ENCODE measurements at regions not wholly inside any gene's neighbourhood (a gene's known extent, or its start where the extent isn't known, plus 50 kb on each side); places are given as distances from the start of the nearest gene placed in this dataset.

DNA sequence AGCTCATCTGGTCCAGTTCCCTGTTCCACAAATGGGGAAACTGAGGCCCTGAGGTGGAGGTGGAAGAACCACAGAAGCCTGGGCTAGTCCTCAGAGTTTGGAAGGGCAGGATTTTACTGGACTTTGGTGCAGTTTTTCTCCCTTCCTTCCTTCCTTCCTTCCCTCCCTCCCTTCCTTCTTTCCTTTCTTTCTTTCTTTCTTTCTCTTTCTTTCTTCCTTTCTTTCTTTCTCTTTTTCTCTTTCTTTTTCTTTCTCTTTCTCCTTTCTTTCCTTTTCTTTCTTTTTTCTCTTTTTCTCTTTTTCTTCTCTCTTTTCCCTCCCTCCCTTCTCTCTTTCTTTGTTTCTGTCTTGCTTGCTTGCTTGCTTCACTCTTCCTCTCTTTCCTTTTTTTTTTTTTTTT is 95.7 kb upstream of the TBX3 start:
- peaks cover 3% of the 10 kb centered on the region for H3K9me3 Mint-ChIP-seq
- H3K27me3 Mint-ChIP-seq: no peaks in the 10 kb centered on the region
- no peak overlapping the region for H3K4me3 Mint-ChIP-seq
- H3K4me1 Mint-ChIP-seq: no peaks in the 10 kb centered on the region
- DNase-seq: no peak
- H3K27ac Mint-ChIP-seq: no peak overlapping the region
- no peaks in the 10 kb centered on the region for H3K36me3 Mint-ChIP-seq

GRCh38 chr12:114779186-114779585 is 95.2 kb upstream of the TBX3 start:
- Mint-ChIP-seq H3K9me3 (peaks cover 3% of the 10 kb centered on the region), H3K4me1 (no peaks in the 10 kb centered on the region), H3K27me3 (no peaks in the 10 kb centered on the region), H3K4me3 (no peak overlapping the region), H3K36me3 (no peaks in the 10 kb centered on the region), H3K27ac (no peak overlapping the region)
- no peak for DNase-seq

- no peak overlapping the region for H3K27ac Mint-ChIP-seq
- H3K9me3 Mint-ChIP-seq: peaks cover 3% of the 10 kb centered on the region
- H3K4me3 Mint-ChIP-seq: no peak overlapping the region
- H3K4me1 Mint-ChIP-seq: no peaks in the 10 kb centered on the region
- no peaks in the 10 kb centered on the region for H3K27me3 Mint-ChIP-seq
- DNase-seq: no peak
- no peaks in the 10 kb centered on the region for H3K36me3 Mint-ChIP-seq
Observed at GRCh38 chr12:114776731-114777442, 92.9 kb upstream of the TBX3 start.

DNA sequence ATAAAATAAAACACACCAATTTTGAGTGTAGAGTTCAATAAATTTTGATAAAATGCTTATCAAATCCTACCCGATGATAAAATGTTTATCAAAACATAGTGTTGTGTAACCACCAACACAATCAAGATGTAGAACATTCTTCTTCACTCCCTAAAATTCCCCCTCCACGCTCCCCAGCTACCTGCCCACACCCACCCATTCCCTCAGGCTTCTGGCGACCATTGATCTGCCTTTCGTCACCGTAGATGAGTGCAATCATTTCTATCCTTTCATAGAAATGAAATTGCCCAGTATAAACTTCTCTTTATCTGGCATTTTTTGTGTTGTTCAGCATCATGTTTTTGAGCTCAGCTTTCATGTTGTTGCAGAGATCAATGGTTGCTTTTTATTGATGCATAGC is 90.7 kb upstream of the TBX3 start:
- Mint-ChIP-seq H3K9me3 (peaks cover under 1% of the 10 kb centered on the region), H3K27ac (no peak overlapping the region), H3K36me3 (no peaks in the 10 kb centered on the region), H3K27me3 (no peaks in the 10 kb centered on the region), H3K4me1 (no peaks in the 10 kb centered on the region), H3K4me3 (no peak overlapping the region)
- DNase-seq: no peak

DNA sequence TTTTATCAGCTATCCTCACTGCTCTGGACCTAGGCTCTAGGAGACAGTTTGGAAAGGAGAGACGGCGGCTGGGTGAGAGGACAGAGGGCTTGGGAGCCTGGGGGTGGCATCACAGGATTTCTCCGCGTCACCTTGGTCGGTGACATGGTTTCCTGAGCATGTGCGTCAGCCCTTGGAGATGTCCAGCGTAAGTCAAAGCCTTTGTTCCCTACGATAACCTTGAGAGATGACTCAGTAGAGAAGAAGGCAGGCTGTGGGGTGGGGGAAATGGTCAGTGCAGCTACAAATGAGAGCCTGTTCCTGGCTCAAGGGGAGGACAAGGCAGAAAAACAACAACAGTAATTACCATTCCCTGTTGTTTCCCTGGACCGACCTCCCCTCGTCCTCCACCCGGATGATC is 90.2 kb upstream of the TBX3 start:
- H3K36me3 Mint-ChIP-seq: no peaks in the 10 kb centered on the region
- no peak overlapping the region for H3K27ac Mint-ChIP-seq
- no peak overlapping the region for H3K4me3 Mint-ChIP-seq
- no peaks in the 10 kb centered on the region for H3K4me1 Mint-ChIP-seq
- H3K9me3 Mint-ChIP-seq: no peaks in the 10 kb centered on the region
- H3K27me3 Mint-ChIP-seq: no peaks in the 10 kb centered on the region
- no peak for DNase-seq

DNA sequence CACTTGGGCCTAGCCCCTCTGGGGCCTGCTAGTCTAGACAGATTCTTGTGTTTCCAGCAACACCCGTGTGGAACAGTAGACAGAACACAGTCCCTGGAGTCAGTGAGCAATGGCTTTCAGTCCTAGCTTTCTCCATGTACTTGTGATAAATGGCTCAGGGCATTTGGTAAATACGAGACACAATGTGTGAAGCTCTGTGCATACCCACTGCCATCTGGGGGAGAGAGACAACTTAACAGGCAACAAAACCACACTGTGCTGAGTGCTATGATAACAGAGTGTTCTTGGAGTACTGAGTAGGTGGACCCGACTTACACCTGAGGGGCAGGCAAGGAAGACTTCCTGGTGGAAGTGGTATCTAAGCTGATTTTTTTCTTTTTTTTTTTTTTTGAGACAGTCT is 86.3 kb upstream of the TBX3 start:
- Mint-ChIP-seq H3K9me3 (peaks cover 2% of the 10 kb centered on the region), H3K4me1 (no peaks in the 10 kb centered on the region), H3K27me3 (no peaks in the 10 kb centered on the region), H3K36me3 (no peaks in the 10 kb centered on the region), H3K27ac (no peak overlapping the region), H3K4me3 (no peak overlapping the region)
- no peak for DNase-seq

- Mint-ChIP-seq H3K4me1 (no peaks in the 10 kb centered on the region), H3K9me3 (peaks cover 2% of the 10 kb centered on the region), H3K4me3 (no peak overlapping the region), H3K36me3 (no peaks in the 10 kb centered on the region), H3K27ac (no peak overlapping the region), H3K27me3 (no peaks in the 10 kb centered on the region)
- DNase-seq: no peak
Observed at GRCh38 chr12:114769634-114770033, 85.7 kb upstream of the TBX3 start.

DNA sequence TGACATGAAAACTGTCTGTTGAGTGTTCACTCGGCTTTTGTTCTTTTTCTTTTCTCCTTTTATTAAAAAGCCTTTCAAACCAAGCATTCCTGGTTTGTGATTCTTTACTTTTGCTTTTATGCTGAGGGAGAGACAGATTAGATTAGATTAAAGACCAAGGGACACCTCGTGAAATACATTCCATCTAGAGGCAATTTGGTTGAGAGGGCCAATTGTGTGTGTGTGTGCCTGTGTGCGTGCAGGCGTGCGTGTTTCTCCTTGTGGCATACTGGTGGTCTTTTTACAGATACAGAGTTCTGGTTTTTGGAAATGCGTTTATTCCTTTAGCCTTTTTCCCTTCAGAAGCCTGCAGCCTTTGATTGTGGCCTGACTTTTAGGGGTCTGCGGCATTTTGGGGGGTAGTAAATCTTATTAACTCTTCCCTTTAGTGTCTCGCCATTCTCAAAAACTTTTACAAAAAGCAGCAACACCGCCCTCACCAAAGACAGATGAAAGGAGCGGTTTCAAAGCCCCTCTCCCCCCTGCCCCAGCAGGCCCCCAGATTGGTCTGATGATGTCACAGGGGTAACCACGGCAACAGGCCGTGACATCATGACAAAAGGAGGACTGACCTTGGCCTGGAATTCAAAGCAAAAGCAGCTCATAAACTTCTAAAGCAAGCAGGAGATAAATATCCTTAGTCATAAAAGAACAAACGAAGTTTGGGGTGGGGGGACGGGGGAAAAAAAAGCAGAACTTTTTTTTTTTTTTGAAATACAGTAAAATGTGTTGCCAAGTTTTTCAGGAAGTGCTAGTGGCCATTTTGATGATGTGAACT is 84.1 kb upstream of the TBX3 start:
- no peak for DNase-seq
- Mint-ChIP-seq H3K9me3 (peaks cover 2% of the 10 kb centered on the region), H3K4me1 (no peaks in the 10 kb centered on the region), H3K27ac (no peak overlapping the region), H3K4me3 (no peak overlapping the region), H3K27me3 (no peaks in the 10 kb centered on the region), H3K36me3 (no peaks in the 10 kb centered on the region)

DNA sequence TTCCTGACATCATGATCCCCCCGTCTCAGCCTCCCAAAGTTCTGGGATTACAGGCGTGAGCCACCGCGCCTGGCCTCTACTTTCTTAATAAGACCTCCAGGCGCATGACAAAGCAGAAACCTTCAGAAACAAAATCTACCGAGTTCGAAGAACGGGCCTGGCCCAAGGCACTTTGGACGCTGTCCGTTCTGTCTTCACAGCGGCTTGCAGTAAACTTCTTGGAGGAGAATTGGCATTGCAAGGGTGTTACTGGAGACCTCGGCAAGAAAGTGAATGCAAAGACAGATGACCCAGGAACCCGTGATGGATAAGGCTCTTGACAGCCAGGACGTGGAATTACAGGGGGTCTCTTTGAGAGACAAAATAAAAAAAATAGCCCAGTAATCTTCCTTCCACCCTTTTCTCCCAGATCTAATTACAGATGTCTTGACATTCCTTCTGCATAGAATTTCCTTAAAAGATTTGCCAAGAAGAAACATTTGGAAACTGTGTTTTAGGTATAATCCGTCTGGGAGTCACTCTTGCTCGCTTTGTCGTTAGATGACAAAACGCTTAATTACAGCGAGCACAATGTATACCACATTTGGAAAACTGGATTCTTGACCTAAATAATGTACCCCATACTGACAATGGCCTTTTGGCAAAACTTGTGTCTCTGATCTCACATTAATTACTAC is 83.2 kb upstream of the TBX3 start:
- Mint-ChIP-seq H3K27ac (no peak overlapping the region), H3K27me3 (no peaks in the 10 kb centered on the region), H3K9me3 (peaks cover 2% of the 10 kb centered on the region), H3K4me3 (no peak overlapping the region), H3K36me3 (no peaks in the 10 kb centered on the region), H3K4me1 (no peaks in the 10 kb centered on the region)
- DNase-seq: no peak

DNA sequence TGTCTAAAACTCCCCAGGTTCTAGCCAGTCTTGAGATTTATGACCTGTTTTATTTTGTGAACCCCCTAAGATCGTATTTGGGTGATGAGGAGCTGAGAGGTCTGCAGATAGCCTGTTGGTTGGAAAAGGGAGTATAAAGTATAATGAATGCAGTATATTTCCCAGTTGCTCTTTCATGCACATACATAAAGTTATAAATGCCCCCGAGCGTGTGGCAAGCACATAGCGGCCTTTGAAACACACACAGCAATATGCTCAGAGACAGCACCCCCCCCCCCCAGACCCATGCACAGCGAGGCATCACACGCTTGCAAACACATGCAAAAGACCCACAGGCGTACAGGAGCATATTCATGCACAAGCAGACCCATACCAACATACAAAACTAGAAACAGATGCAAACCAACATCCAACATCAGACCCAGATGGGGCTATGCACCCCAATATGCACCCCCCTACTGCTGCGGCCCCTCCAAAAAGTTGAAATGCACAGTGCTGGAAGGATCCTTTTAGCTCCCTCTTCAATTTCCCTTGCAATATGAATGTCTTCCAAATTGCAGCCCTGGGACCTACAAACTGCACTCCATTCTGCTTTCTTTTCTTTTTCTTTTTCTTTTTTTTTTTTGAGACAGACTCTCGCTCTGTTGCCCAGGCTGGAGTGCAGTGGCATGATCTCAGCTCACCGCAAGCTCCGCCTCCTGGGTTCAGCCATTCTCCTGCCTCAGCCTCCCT is 82.2 kb upstream of the TBX3 start:
- Mint-ChIP-seq H3K4me1 (no peaks in the 10 kb centered on the region), H3K27ac (no peak overlapping the region), H3K27me3 (no peaks in the 10 kb centered on the region)

GRCh38 chr12:114764510-114764909 is 80.5 kb upstream of the TBX3 start:
- Mint-ChIP-seq H3K27ac (no peak overlapping the region), H3K27me3 (no peaks in the 10 kb centered on the region), H3K4me3 (no peak overlapping the region), H3K36me3 (no peaks in the 10 kb centered on the region), H3K4me1 (no peaks in the 10 kb centered on the region), H3K9me3 (peaks cover 2% of the 10 kb centered on the region)
- no peak for DNase-seq

More for the DNA sequence above, 82.2 kb upstream of the TBX3 start:
- peaks cover 2% of the 10 kb centered on the region for H3K9me3 Mint-ChIP-seq
- no peaks in the 10 kb centered on the region for H3K36me3 Mint-ChIP-seq
- DNase-seq: no peak
- no peak overlapping the region for H3K4me3 Mint-ChIP-seq

- Mint-ChIP-seq H3K27me3 (no peaks in the 10 kb centered on the region), H3K4me3 (no peak overlapping the region), H3K27ac (no peak overlapping the region), H3K9me3 (no peaks in the 10 kb centered on the region), H3K4me1 (no peaks in the 10 kb centered on the region), H3K36me3 (no peaks in the 10 kb centered on the region)
- DNase-seq: no peak
Observed at GRCh38 chr12:114762490-114763110, 78.6 kb upstream of the TBX3 start.

DNA sequence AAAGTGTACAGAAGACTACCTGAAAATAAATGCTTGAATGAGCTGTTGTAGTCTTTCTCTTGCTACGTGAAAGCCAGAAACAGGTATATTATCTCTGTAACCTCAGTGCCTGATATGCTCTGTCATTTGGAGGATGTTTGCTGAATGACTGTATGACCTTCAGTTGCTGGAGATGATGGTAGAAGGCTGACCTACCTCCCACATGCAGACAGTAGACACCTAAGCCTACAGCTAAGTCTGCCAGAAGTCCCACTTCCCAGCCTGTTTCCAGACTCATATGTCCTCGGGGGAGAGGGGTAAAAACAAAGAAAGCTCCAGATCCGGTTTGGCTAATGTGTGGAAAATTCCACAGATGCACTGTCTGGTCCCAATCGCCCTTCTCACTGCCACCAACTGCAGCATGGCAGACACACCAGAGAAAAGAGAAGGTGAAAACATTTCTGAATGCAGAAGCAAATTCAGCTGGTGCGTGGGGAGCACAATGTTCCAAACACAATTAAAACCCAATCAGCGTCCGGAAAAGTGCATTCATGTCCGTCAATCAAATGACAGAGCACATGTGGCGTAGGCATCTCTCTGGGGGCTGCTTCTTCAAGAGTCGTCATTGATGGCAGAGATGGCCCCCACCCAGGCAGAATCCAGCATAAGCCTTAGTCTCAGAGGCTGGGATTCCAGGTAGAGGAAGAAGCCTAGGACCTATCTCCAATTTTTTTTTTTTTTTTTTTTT is 76.3 kb upstream of the TBX3 start:
- Mint-ChIP-seq H3K36me3 (no peaks in the 10 kb centered on the region), H3K27me3 (no peaks in the 10 kb centered on the region), H3K4me3 (no peak overlapping the region), H3K4me1 (no peaks in the 10 kb centered on the region), H3K27ac (no peak overlapping the region), H3K9me3 (peaks cover 2% of the 10 kb centered on the region)
- no peak for DNase-seq

DNA sequence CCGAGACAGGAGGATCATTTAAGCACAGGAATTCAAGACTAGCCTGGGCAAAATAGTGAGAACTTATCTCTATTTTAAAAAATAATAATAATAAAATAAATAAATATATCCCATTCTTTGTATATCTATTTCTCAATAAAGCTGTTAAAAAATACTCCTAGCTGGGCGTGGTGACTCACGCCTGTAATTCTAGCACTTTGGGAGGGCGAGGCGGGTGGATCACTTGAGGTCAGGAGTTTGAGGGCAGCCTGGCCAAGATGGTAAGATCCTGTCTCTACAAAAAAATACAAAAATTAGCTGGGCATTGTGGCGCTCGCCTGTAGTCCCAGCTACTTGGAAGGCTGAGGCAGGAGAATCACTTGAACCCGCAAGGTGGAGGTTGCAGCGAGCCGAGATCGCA is 75.7 kb upstream of the TBX3 start:
- no peak for DNase-seq
- Mint-ChIP-seq H3K4me3 (no peak overlapping the region), H3K4me1 (no peaks in the 10 kb centered on the region), H3K9me3 (peaks cover 2% of the 10 kb centered on the region), H3K27me3 (no peaks in the 10 kb centered on the region), H3K27ac (no peak overlapping the region), H3K36me3 (no peaks in the 10 kb centered on the region)
